Neuronal stem cell (in vitro differentiated cells): ENCODE measurements at regions not wholly inside any gene's neighbourhood (a gene's known extent, or its start where the extent isn't known, plus 50 kb on each side); places are given as distances from the start of the nearest gene placed in this dataset.

Source experiments
- DNase-seq: peaks from one replicate; pipeline ENCODE4 v3.0.0-alpha.2; 2013; ENCODE audit warnings: low spot score
- H2AFZ ChIP-seq: one replicate; pipeline ENCODE4 v1.6.1; 2013; ENCODE audit warnings: mild to moderate bottlenecking, low read length, inconsistent platforms
- H2AK5ac ChIP-seq: 2 replicates; pipeline ENCODE4 v1.6.1; 2013; ENCODE audit warnings: low read depth, mild to moderate bottlenecking, inconsistent platforms, low read length, moderate library complexity, mixed read lengths
- H2BK120ac ChIP-seq: 2 replicates; pipeline ENCODE4 v1.6.1; 2013; ENCODE audit warnings: low read depth, mild to moderate bottlenecking, inconsistent platforms, low read length, moderate library complexity, mixed read lengths
- H2BK12ac ChIP-seq: one replicate; pipeline ENCODE4 v1.6.1; 2013; ENCODE audit warnings: low read length, inconsistent platforms
- H2BK15ac ChIP-seq: 2 replicates; pipeline ENCODE4 v1.6.1; 2013; ENCODE audit warnings: mild to moderate bottlenecking, low read length, inconsistent platforms, mixed read lengths
- H2BK5ac ChIP-seq: one replicate; pipeline ENCODE4 v1.6.1; 2013; ENCODE audit warnings: inconsistent platforms, mild to moderate bottlenecking, low read length, moderate library complexity
- H3K14ac ChIP-seq: one replicate; pipeline ENCODE4 v1.6.1; 2013; ENCODE audit warnings: low read length, inconsistent platforms
- H3K18ac ChIP-seq: 2 replicates; pipeline ENCODE4 v1.6.1; 2013; ENCODE audit warnings: low read length, inconsistent platforms
- H3K23ac ChIP-seq: 2 replicates; pipeline ENCODE4 v1.6.1; 2013; ENCODE audit warnings: low read depth, mild to moderate bottlenecking, mixed read lengths, low read length, inconsistent platforms; ENCODE audit not compliant: poor library complexity
- H3K27ac ChIP-seq: replicated peaks from 3 replicates; pipeline ENCODE4 v1.5.1; 2013; ENCODE audit warnings: low read length, inconsistent platforms
- H3K27me3 ChIP-seq, 3 experiments: 2 replicates each; pipeline ENCODE4 v1.6.1; 2013; ENCODE audit warnings: low read length in 3 of 3, mild to moderate bottlenecking in 2 of 3, inconsistent platforms in 1 of 3, low read depth in 1 of 3, mixed read lengths in 1 of 3, moderate library complexity in 1 of 3; ENCODE audit not compliant: control insufficient read depth in 3 of 3, insufficient read depth in 3 of 3
- H3K36me3 ChIP-seq, 2 donors: replicated peaks in 1 of 2; 2 replicates each; pipeline ENCODE4 v1.6.1; 2013; ENCODE audit warnings: low read length in 2 of 2; ENCODE audit not compliant: control insufficient read depth in 2 of 2, insufficient read depth in 2 of 2
- H3K4ac ChIP-seq: 2 replicates; pipeline ENCODE4 v1.6.1; 2013; ENCODE audit warnings: inconsistent platforms, mild to moderate bottlenecking, low read length, moderate library complexity
- H3K4me1 ChIP-seq, 2 donors: 1 replicate in 1 of 2; 2 replicates in 1 of 2; pipeline ENCODE4 v1.6.1; 2013; ENCODE audit warnings: low read length in 2 of 2, low read depth in 1 of 2; ENCODE audit not compliant: control insufficient read depth in 2 of 2, insufficient read depth in 1 of 2
- H3K4me2 ChIP-seq: one replicate; pipeline ENCODE4 v1.6.1; 2013; ENCODE audit warnings: mild to moderate bottlenecking, low read length, inconsistent platforms; ENCODE audit not compliant: insufficient read depth, poor library complexity, severe bottlenecking
- H3K4me3 ChIP-seq, 2 donors: 2 replicates each; pipeline ENCODE4 v1.5.1; 2013; ENCODE audit warnings: low read length in 2 of 2, mild to moderate bottlenecking in 2 of 2, inconsistent platforms in 1 of 2, moderate library complexity in 1 of 2
- H3K79me1 ChIP-seq: one replicate; pipeline ENCODE4 v1.6.1; 2013; ENCODE audit warnings: low read depth, mild to moderate bottlenecking, inconsistent platforms, low read length, moderate library complexity
- H3K9ac ChIP-seq: one replicate; pipeline ENCODE4 v1.6.1; 2013; ENCODE audit warnings: mild to moderate bottlenecking, low read depth, low read length, inconsistent platforms; ENCODE audit not compliant: poor library complexity
- H3K9me3 ChIP-seq, 2 donors: replicated peaks in 1 of 2; 2 replicates each; pipeline versions ENCODE3 to v1.6.1; 2013; ENCODE audit warnings: low read length in 2 of 2, mild to moderate bottlenecking in 2 of 2, inconsistent platforms in 1 of 2, low read depth in 1 of 2, mixed read lengths in 1 of 2, moderate library complexity in 1 of 2; ENCODE audit not compliant: control insufficient read depth in 2 of 2, insufficient read depth in 1 of 2
- H4K8ac ChIP-seq: one replicate; pipeline ENCODE4 v1.6.1; 2013; ENCODE audit warnings: low read depth, mild to moderate bottlenecking, inconsistent platforms, low read length, moderate library complexity
- H4K91ac ChIP-seq: one replicate; pipeline ENCODE4 v1.6.1; 2013; ENCODE audit warnings: low read length, low read depth, mild to moderate bottlenecking, inconsistent platforms; ENCODE audit not compliant: poor library complexity
- WGBS, 2 donors: extraction: QIAGEN DNeasy Blood & Tissue Kit; methylation state at CpG; one replicate each; pipeline ENCODE4 v1.1.7; 2013; ENCODE audit warnings: missing lambda C conversion rate in 2 of 2, mixed read lengths in 1 of 2; ENCODE audit not compliant: insufficient read length in 2 of 2, insufficient replicate concordance in 1 of 2; ENCODE audit errors: extremely low coverage in 2 of 2; 5-methylcytosine and 5-hydroxymethylcytosine counted together

GRCh38 chr21:27371975-27372331 lies 405.1 kb upstream of the ADAMTS5 start:
- Histone ChIP-seq H3K4me1 (no peaks in the 10 kb centered on the region), H3K23ac (no peak overlapping the region), H3K79me1 (no peaks in the 10 kb centered on the region), H2BK12ac (no peak overlapping the region), H2AFZ (no peak overlapping the region), H3K4ac (no peak overlapping the region), H3K18ac (no peak overlapping the region), H3K4me3 (no peak overlapping the region), H2BK15ac (no peak overlapping the region), H2BK5ac (no peak overlapping the region), H2AK5ac (no peak overlapping the region), H3K36me3 (no peaks in the 10 kb centered on the region), H3K27me3 (no peaks in the 10 kb centered on the region), H4K91ac (no peak overlapping the region), H3K4me2 (no peak overlapping the region), H4K8ac (no peak overlapping the region), H3K14ac (no peak overlapping the region), H3K9ac (no peak overlapping the region), H2BK120ac (no peak overlapping the region), H3K9me3 (no peaks in the 10 kb centered on the region), H3K27ac (no peak overlapping the region)
- DNase-seq: no peak

DNA sequence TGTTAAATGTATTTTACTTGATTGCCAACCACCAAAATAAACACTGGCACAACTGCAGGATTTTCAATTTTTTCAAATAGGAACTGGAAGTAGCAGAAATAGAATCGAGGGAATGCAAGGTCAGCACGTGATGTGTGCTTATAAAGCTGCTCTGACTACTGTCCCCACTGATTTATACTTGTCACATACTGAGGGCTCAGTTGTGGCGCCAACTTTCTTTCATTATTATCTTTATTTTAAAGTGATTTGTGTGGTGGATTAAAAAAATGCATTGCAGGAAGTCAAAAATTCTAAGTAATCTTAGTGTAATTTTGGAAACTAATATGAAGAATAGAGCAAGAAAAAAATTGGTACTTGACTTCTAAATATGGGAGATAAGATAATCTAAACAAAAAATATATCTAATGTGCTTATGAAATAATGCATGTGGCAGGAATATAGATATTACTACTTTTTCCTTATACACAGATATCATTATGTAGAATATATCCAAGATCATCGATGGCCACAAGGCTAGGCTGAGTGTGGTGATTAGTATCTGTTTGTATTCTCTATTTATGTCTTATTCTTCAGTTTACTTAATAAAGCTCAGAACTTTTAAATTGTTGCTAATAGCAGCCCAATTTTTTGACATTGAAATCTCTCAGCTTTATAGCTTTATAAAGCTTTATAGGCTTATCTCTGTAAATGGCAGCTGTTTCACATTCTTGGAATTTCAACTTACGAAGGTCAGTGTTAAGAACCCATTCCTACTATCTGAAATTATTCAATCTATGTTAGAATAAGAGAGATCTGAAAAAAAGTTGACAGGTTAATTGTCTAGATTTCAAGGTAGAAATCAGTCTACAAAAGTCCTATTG lies 404.5 kb upstream of the ADAMTS5 start:
- H3K9me3 ChIP-seq: no peaks in the 10 kb centered on the region
- H2BK5ac ChIP-seq: no peak overlapping the region
- no peak for DNase-seq
- WGBS, 2 donors: no CpG with 5 or more reads among the region's 5 CpGs
- H3K36me3 ChIP-seq: no peaks in the 10 kb centered on the region
- no peak overlapping the region for H3K27ac ChIP-seq
- no peak overlapping the region for H4K8ac ChIP-seq
- no peak overlapping the region for H3K4me3 ChIP-seq
- H2AK5ac ChIP-seq: no peak overlapping the region
- no peak overlapping the region for H3K4me2 ChIP-seq
- no peaks in the 10 kb centered on the region for H3K4me1 ChIP-seq
- H3K23ac ChIP-seq: no peak overlapping the region
- H2BK120ac ChIP-seq: no peak overlapping the region
- H3K14ac ChIP-seq: no peak overlapping the region
- no peak overlapping the region for H4K91ac ChIP-seq
- no peak overlapping the region for H3K18ac ChIP-seq
- no peak overlapping the region for H2AFZ ChIP-seq
- H3K4ac ChIP-seq: no peak overlapping the region
- no peaks in the 10 kb centered on the region for H3K27me3 ChIP-seq
- no peak overlapping the region for H2BK12ac ChIP-seq
- no peak overlapping the region for H2BK15ac ChIP-seq
- H3K79me1 ChIP-seq: no peaks in the 10 kb centered on the region
- no peak overlapping the region for H3K9ac ChIP-seq

DNA sequence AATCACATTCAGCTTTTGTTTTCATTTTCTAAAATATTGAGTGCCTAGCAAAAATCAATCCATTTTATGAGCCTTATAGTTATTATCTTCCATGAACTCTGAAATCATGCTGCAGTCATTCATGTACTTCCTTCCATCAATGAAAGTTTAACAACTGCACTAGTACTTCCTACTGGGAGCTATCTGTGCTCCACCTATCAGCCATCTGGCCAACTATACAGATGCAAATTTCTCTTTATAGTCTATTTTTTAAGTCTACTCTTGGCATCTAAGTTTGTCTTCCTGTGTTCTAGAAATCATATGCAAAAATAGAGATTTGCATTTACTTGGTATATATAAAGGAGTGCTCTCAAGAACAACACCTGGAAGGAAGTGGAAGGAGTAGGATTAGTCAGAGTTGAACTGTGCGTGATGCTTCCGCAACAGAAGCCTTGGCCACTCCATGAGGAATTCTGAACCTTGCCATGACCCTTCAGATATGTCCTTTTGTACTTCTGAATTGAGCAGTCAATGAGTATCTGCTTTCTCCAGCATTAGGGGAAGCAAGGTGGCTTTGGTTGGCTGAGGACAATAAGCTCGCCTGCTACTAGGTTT lies 403.2 kb upstream of the ADAMTS5 start:
- DNase-seq: no peak
- Histone ChIP-seq H3K27ac (no peak overlapping the region), H3K27me3 (no peaks in the 10 kb centered on the region), H3K79me1 (no peaks in the 10 kb centered on the region), H2BK12ac (no peak overlapping the region), H2BK15ac (no peak overlapping the region), H3K4me2 (no peak overlapping the region), H3K23ac (no peak overlapping the region), H2AFZ (no peak overlapping the region), H2AK5ac (no peak overlapping the region), H3K9me3 (no peaks in the 10 kb centered on the region), H4K8ac (no peak overlapping the region), H3K4ac (no peak overlapping the region), H2BK120ac (no peak overlapping the region), H3K14ac (no peak overlapping the region), H3K9ac (no peak overlapping the region), H4K91ac (no peak overlapping the region), H2BK5ac (no peak overlapping the region), H3K4me3 (no peak overlapping the region), H3K18ac (no peak overlapping the region), H3K36me3 (no peaks in the 10 kb centered on the region), H3K4me1 (no peaks in the 10 kb centered on the region)
- WGBS, 2 donors: no CpG with 5 or more reads among the region's 3 CpGs

DNA sequence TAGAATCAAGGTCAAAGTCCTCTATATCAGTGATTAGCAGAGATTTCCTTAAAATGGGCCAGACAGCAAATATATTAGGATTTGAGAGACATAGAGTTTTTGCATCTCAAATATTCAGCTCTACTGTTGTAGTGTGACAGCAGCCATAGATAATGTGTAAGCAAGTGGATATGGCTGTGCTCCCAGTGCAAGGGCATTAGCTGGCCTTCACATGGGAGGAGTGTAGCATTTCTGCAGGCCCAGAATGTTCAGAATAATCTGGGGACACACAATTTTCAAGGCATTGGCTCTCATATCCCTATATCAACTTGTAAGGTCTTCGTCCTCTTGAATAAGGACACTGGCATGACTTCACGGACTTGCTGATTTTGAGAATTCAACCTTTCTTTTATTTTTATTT lies 402.3 kb upstream of the ADAMTS5 start:
- H3K18ac ChIP-seq: no peak overlapping the region
- no peak overlapping the region for H2BK120ac ChIP-seq
- H2AFZ ChIP-seq: no peak overlapping the region
- H3K79me1 ChIP-seq: no peaks in the 10 kb centered on the region
- H3K27me3 ChIP-seq: no peaks in the 10 kb centered on the region
- no peak overlapping the region for H2BK5ac ChIP-seq
- H4K91ac ChIP-seq: no peak overlapping the region
- no peak overlapping the region for H3K4ac ChIP-seq
- H3K4me2 ChIP-seq: no peak overlapping the region
- H3K9ac ChIP-seq: no peak overlapping the region
- DNase-seq: no peak
- H3K4me1 ChIP-seq: no peaks in the 10 kb centered on the region
- no peaks in the 10 kb centered on the region for H3K9me3 ChIP-seq
- no peak overlapping the region for H3K23ac ChIP-seq
- H3K4me3 ChIP-seq: no peak overlapping the region
- H2BK15ac ChIP-seq: no peak overlapping the region
- H2BK12ac ChIP-seq: no peak overlapping the region
- H3K27ac ChIP-seq: no peak overlapping the region
- H3K14ac ChIP-seq: no peak overlapping the region
- no peaks in the 10 kb centered on the region for H3K36me3 ChIP-seq
- WGBS, 2 donors: no CpG with 5 or more reads among the region's 2 CpGs
- no peak overlapping the region for H2AK5ac ChIP-seq
- H4K8ac ChIP-seq: no peak overlapping the region
